HCT116 (cell line): ENCODE measurements at regions not wholly inside any gene's neighbourhood (a gene's known extent, or its start where the extent isn't known, plus 50 kb on each side); places are given as distances from the start of the nearest gene placed in this dataset.

Experiments
- ATAC-seq: fragments of 200-7000 bp; cut with Tn5 transposase; 2 replicates; pipeline ENCODE4 v1.9.1; 2020; ENCODE audit warnings: mild to moderate bottlenecking, moderate library complexity
- BruUV-seq: library from RNA; stranded (reverse); fragments of 400-500 nt; replicated peaks from 2 replicates; lab custom pipeline; 2021; lab: Mats Ljungman, UMichigan
- CTCF ChIA-PET: fragments of 300-600 bp; sonication (Branson Sonifier 250); formaldehyde crosslinking; loops from one replicate; lab custom pipeline; 2021; ENCODE audit warnings: antibody characterized with exemption; lab: Charles Lee
- POLR2A ChIA-PET: fragments of 300-600, 350-600 bp; sonication (Branson Sonifier 250); formaldehyde crosslinking; loops from one replicate; lab custom pipeline; 2021; ENCODE audit warnings: antibody characterized with exemption; lab: Charles Lee
- RAD21 ChIA-PET, 2 experiments: fragments of 300-600 bp; sonication (Branson Sonifier 250); formaldehyde crosslinking; loops; one replicate each; lab custom pipeline; 2023; ENCODE audit warnings: low total read pairs in 2 of 2; ENCODE audit not compliant: uncharacterized antibody in 2 of 2, unreplicated experiment in 2 of 2, low non-redundant PET in 1 of 2; lab: Charles Lee
- DNase-seq: peaks from one replicate; pipeline ENCODE4 v3.0.0-alpha.2; 2010; ENCODE audit warnings: low read depth, low spot score
- H2AFZ ChIP-seq: fragments of 200-600 bp; shearing (Covaris generic), sonication (generic); 2 replicates; pipeline ENCODE4 v1.6.1; 2017; ENCODE audit warnings: low read depth, mixed run types, mixed read lengths, antibody characterized with exemption, low read length; ENCODE audit not compliant: poor library complexity, severe bottlenecking
- H3K27ac ChIP-seq: 2 replicates; pipeline ENCODE4 v1.5.1; 2012; ENCODE audit warnings: low read depth, low read length
- H3K27me3 ChIP-seq: fragments of 200-600 bp; sonication (generic); 2 replicates; pipeline ENCODE4 v1.6.1; 2016; ENCODE audit warnings: mixed run types, low read length, mixed read lengths; ENCODE audit not compliant: insufficient read depth
- H3K36me3 ChIP-seq, 2 experiments: fragments of 200-500 bp in 1 of 2; fragments of 200-600 bp in 1 of 2; sonication (Bioruptor generic) in 1 of 2; sonication (generic) in 1 of 2; 2 replicates each; pipeline versions ENCODE4 v1.5.1 to v1.6.1; 2014 to 2016; ENCODE audit warnings: low read length in 2 of 2, inconsistent platforms in 1 of 2, mixed read lengths in 1 of 2, mixed run types in 1 of 2; ENCODE audit not compliant: insufficient read depth in 2 of 2, control insufficient read depth in 1 of 2
- H3K4me1 ChIP-seq, 2 experiments: fragments of 200-600 bp in 1 of 2; sonication (generic) in 1 of 2; 2 replicates each; pipeline versions ENCODE4 v1.5.1 to v1.6.1; 2012 to 2017; ENCODE audit warnings: low read length in 2 of 2, inconsistent platforms in 1 of 2, mild to moderate bottlenecking in 1 of 2, mixed read lengths in 1 of 2, mixed run types in 1 of 2, moderate library complexity in 1 of 2; ENCODE audit not compliant: insufficient read depth in 2 of 2, control insufficient read depth in 1 of 2
- H3K4me2 ChIP-seq: fragments of 200-600 bp; sonication (generic); 2 replicates; pipeline ENCODE4 v1.6.1; 2017; ENCODE audit warnings: mixed run types, low read length, mixed read lengths
- H3K4me3 ChIP-seq, 2 experiments: fragments of 200-600 bp in 1 of 2; sonication (generic) in 1 of 2; replicated peaks in 1 of 2; 2 replicates each; pipeline ENCODE4 v1.5.1; 2011 to 2016; ENCODE audit warnings: low read length in 2 of 2, control low read depth in 1 of 2, low read depth in 1 of 2, mild to moderate bottlenecking in 1 of 2, mixed read lengths in 1 of 2, mixed run types in 1 of 2
- H3K79me2 ChIP-seq: fragments of 200-600 bp; sonication (generic); 2 replicates; pipeline ENCODE4 v1.6.1; 2017; ENCODE audit warnings: mild to moderate bottlenecking, mixed run types, low read length, moderate library complexity, mixed read lengths; ENCODE audit not compliant: insufficient read depth
- H3K9ac ChIP-seq: fragments of 200-600 bp; sonication (generic); 2 replicates; pipeline ENCODE4 v1.6.1; 2016; ENCODE audit warnings: low read length, mixed read lengths
- H3K9me2 ChIP-seq: fragments of 200-600 bp; sonication (generic), shearing (Covaris generic); 2 replicates; pipeline ENCODE4 v1.6.1; 2017; ENCODE audit warnings: mixed run types, mild to moderate bottlenecking, moderate library complexity; ENCODE audit not compliant: insufficient read depth
- H3K9me3 ChIP-seq, 2 experiments: fragments of 200-500 bp in 1 of 2; fragments of 200-600 bp in 1 of 2; sonication (Bioruptor generic) in 1 of 2; sonication (generic) in 1 of 2; 2 replicates each; pipeline ENCODE4 v1.6.1; 2014 to 2017; ENCODE audit warnings: low read length in 2 of 2, mixed read lengths in 2 of 2, inconsistent platforms in 1 of 2, low read depth in 1 of 2, mild to moderate bottlenecking in 1 of 2, mixed run types in 1 of 2, moderate library complexity in 1 of 2; ENCODE audit not compliant: control insufficient read depth in 1 of 2, insufficient read depth in 1 of 2
- H4K20me1 ChIP-seq: fragments of 200-600 bp; sonication (generic), shearing (Covaris generic); 2 replicates; pipeline ENCODE4 v1.6.1; 2017; ENCODE audit warnings: mixed run types, mild to moderate bottlenecking, moderate library complexity; ENCODE audit not compliant: insufficient read depth
- ATF3 ChIP-seq: IDR thresholded peaks from 2 replicates; pipeline ENCODE4 v1.6.1; 2012
- CBX3 ChIP-seq: IDR thresholded peaks from 2 replicates; pipeline ENCODE4 v1.6.1; 2012; ENCODE audit warnings: low read depth
- CEBPB ChIP-seq: IDR thresholded peaks from 2 replicates; pipeline ENCODE4 v1.6.1; 2012; ENCODE audit warnings: low read depth
- CTCF ChIP-seq, 3 experiments: fragments of 200-600 bp in 1 of 3; sonication (generic) in 1 of 3; IDR thresholded peaks in 2 of 3; conservative IDR thresholded peaks in 1 of 3; 2 replicates each; pipeline ENCODE4 v1.5.1; 2012 to 2017; ENCODE audit warnings: low read depth in 2 of 3, low read length in 2 of 3, antibody characterized with exemption in 1 of 3, borderline replicate concordance in 1 of 3, control low read depth in 1 of 3, mild to moderate bottlenecking in 1 of 3, mixed read lengths in 1 of 3, mixed run types in 1 of 3, moderate library complexity in 1 of 3; ENCODE audit not compliant: insufficient read depth in 1 of 3
- EGR1 ChIP-seq: IDR thresholded peaks from 2 replicates; pipeline ENCODE4 v1.6.1; 2012; ENCODE audit warnings: low read depth
- EZH2 ChIP-seq: fragments of 200-600 bp; sonication (generic); IDR thresholded peaks from 2 replicates; pipeline ENCODE4 v1.6.1; 2017; ENCODE audit warnings: antibody characterized with exemption, mixed run types
- EZH2phosphoT487 ChIP-seq: fragments of 200-600 bp; IDR thresholded peaks from 2 replicates; pipeline ENCODE4 v1.6.1; 2018; ENCODE audit warnings: antibody characterized with exemption, borderline replicate concordance
- FOSL1 ChIP-seq: IDR thresholded peaks from 2 replicates; pipeline ENCODE4 v1.6.1; 2012; ENCODE audit warnings: low read depth
- JUND ChIP-seq: IDR thresholded peaks from 2 replicates; pipeline ENCODE4 v1.6.1; 2012
- MAX ChIP-seq: IDR thresholded peaks from 2 replicates; pipeline ENCODE4 v1.6.1; 2012
- POLR2A ChIP-seq: IDR thresholded peaks from 2 replicates; pipeline ENCODE4 v1.7.0; 2011; ENCODE audit warnings: borderline replicate concordance; ENCODE audit not compliant: insufficient read depth, insufficient read length; ENCODE audit errors: extremely low read depth
- POLR2AphosphoS5 ChIP-seq: IDR thresholded peaks from 2 replicates; pipeline ENCODE4 v1.6.1; 2011; ENCODE audit warnings: mild to moderate bottlenecking, low read depth, low read length, moderate library complexity
- RAD21 ChIP-seq: IDR thresholded peaks from 2 replicates; pipeline ENCODE4 v1.6.1; 2012; ENCODE audit warnings: low read depth, mild to moderate bottlenecking
- SIN3A ChIP-seq: IDR thresholded peaks from 2 replicates; pipeline ENCODE4 v1.6.1; 2012; ENCODE audit warnings: low read depth
- SP1 ChIP-seq: IDR thresholded peaks from 2 replicates; pipeline ENCODE4 v1.6.1; 2012; ENCODE audit warnings: low read depth
- SRF ChIP-seq: IDR thresholded peaks from 2 replicates; pipeline ENCODE4 v1.6.1; 2012; ENCODE audit warnings: low read depth
- YY1 ChIP-seq: IDR thresholded peaks from 2 replicates; pipeline ENCODE4 v1.6.1; 2011; ENCODE audit warnings: low read length, low read depth, moderate library complexity, mild to moderate bottlenecking; ENCODE audit not compliant: insufficient replicate concordance; ENCODE audit errors: extremely low read depth
- ZBTB33 ChIP-seq: IDR thresholded peaks from 2 replicates; pipeline ENCODE4 v1.6.1; 2011; ENCODE audit warnings: mild to moderate bottlenecking, low read length, moderate library complexity; ENCODE audit not compliant: insufficient replicate concordance; ENCODE audit errors: extremely low read depth
- intact Hi-C: fragments of 100-400 bp; cut with micrococcal nuclease; formaldehyde crosslinking; loops from 2 replicates; pipeline ENCODE4 v1.10.0; 2022

- TF ChIP-seq SRF (no peak), POLR2A (no peak), CEBPB (peak; percentile 51), EZH2phosphoT487 (no peak)
Measured at GRCh38 chr1:98325646-98326440, 335.7 kb upstream of the SNX7 start (continued).

GRCh38 chr1:98323906-98324358 lies 337.6 kb upstream of the SNX7 start:
- peak; percentile 79 for ATAC-seq
- Histone ChIP-seq H3K27me3 (no peaks in the 10 kb centered on the region), H3K36me3 (no peaks in the 10 kb centered on the region), H2AFZ (peak overlapping the region; percentile 57), H3K4me2 (peak overlapping the region; percentile 80), H3K27ac (peak overlapping the region; percentile 77), H3K4me3 (peak overlapping the region; percentile 7 to 45; a peak in 3 of 4 replicates), H3K9ac (peak overlapping the region; percentile 15), H3K9me2 (no peaks in the 10 kb centered on the region), H3K4me1 (peaks cover 35 to 45% of the 10 kb centered on the region in 2 experiments), H3K9me3 (no peaks in the 10 kb centered on the region), H4K20me1 (no peaks in the 10 kb centered on the region), H3K79me2 (no peaks in the 10 kb centered on the region)
- peak; percentile 87 for DNase-seq
- CTCF ChIA-PET = no interaction called here
- BruUV-seq = no TSS peak
- POLR2A ChIA-PET = interaction anchor here (0.9 kb wide), 1 partner anchor 10 kb away, joined by 3 read pairs; no protein-coding TSS in a partner anchor
- peak; percentile 80 for TF ChIP-seq SP1
- TF ChIP-seq FOSL1 = peak; percentile 84
- peak; percentile 36; the same call in 1 of the 2 replicates for TF ChIP-seq MAX
- TF ChIP-seq EZH2 = no peak
- TF ChIP-seq CBX3 = peak; percentile 85
- TF ChIP-seq ATF3 = peak; percentile 21; the same call in 1 of the 2 replicates
- no peak for TF ChIP-seq RAD21
- TF ChIP-seq CTCF (IDR thresholded peaks at IDR 0.05 in 2 of 3, conservative IDR thresholded peaks at IDR 0.05 in 1 of 3; ENCODE audit: borderline replicate concordance in 1 of 3, insufficient read depth in 1 of 3, low read depth in 2 of 3, low read length in 2 of 3) = no peak
- peak; percentile 73; the same call in 1 of the 2 replicates for TF ChIP-seq CEBPB
- no peak for TF ChIP-seq POLR2AphosphoS5
- TF ChIP-seq JUND = peak; percentile 92
- peak; percentile 4 for TF ChIP-seq YY1
- no peak for TF ChIP-seq ZBTB33
- no peak for TF ChIP-seq EGR1
- no peak; the same call in 1 of the 2 replicates for TF ChIP-seq SIN3A
- intact Hi-C loops = no loop called here
- RAD21 ChIA-PET = no interaction called here
